ENCODE measurements at regions not wholly inside any gene's neighbourhood (a gene's known extent, or its start where the extent isn't known, plus 50 kb on each side); places are given as distances from the start of the nearest gene placed in this dataset.

GRCh38 chr6:21409231-21409630, 184.3 kb upstream of the SOX4 start:
- peaks cover 8% of the 10 kb centered on the region for H3K9me3 Mint-ChIP-seq
- H3K36me3 Mint-ChIP-seq (ENCODE audit: low read depth): no peaks in the 10 kb centered on the region
- H3K27ac Mint-ChIP-seq: no peak overlapping the region
- peaks cover 14% of the 10 kb centered on the region for H3K4me1 Mint-ChIP-seq
- H3K27me3 Mint-ChIP-seq (ENCODE audit: low read depth): peaks cover 4% of the 10 kb centered on the region
- no peak overlapping the region for H3K4me3 Mint-ChIP-seq
- TF ChIP-seq, protein P1, sequence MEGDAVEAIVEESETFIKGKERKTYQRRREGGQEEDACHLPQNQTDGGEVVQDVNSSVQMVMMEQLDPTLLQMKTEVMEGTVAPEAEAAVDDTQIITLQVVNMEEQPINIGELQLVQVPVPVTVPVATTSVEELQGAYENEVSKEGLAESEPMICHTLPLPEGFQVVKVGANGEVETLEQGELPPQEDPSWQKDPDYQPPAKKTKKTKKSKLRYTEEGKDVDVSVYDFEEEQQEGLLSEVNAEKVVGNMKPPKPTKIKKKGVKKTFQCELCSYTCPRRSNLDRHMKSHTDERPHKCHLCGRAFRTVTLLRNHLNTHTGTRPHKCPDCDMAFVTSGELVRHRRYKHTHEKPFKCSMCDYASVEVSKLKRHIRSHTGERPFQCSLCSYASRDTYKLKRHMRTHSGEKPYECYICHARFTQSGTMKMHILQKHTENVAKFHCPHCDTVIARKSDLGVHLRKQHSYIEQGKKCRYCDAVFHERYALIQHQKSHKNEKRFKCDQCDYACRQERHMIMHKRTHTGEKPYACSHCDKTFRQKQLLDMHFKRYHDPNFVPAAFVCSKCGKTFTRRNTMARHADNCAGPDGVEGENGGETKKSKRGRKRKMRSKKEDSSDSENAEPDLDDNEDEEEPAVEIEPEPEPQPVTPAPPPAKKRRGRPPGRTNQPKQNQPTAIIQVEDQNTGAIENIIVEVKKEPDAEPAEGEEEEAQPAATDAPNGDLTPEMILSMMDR (IDR thresholded peaks at IDR 0.05; ENCODE audit: unreplicated experiment in 3 of 3): no peak

- TF ChIP-seq, protein P1 (IDR thresholded peaks at IDR 0.05; ENCODE audit: unreplicated experiment in 3 of 3): no peak
- H3K4me3 Mint-ChIP-seq: no peak overlapping the region
- H3K4me1 Mint-ChIP-seq: peaks cover 16% of the 10 kb centered on the region
- H3K27me3 Mint-ChIP-seq (ENCODE audit: low read depth): no peaks in the 10 kb centered on the region
- H3K27ac Mint-ChIP-seq: peak overlapping the region; percentile 8 to 21 (median 14)
- H3K36me3 Mint-ChIP-seq (ENCODE audit: low read depth): no peaks in the 10 kb centered on the region
- H3K9me3 Mint-ChIP-seq: peaks cover 3% of the 10 kb centered on the region
These were observed 180.1 kb upstream of the SOX4 start for GRCh38 chr6:21413428-21413827.

GRCh38 chr6:21414065-21414464, 179.5 kb upstream of the SOX4 start:
- Mint-ChIP-seq H3K36me3 (ENCODE audit: low read depth) (no peaks in the 10 kb centered on the region), H3K27ac (peak overlapping the region; percentile 8 to 21 (median 14)), H3K9me3 (peaks cover 3% of the 10 kb centered on the region), H3K27me3 (ENCODE audit: low read depth) (no peaks in the 10 kb centered on the region), H3K4me1 (peaks cover 16% of the 10 kb centered on the region), H3K4me3 (no peak overlapping the region)
- TF ChIP-seq, protein P1 (IDR thresholded peaks at IDR 0.05; ENCODE audit: unreplicated experiment in 3 of 3): no peak

DNA sequence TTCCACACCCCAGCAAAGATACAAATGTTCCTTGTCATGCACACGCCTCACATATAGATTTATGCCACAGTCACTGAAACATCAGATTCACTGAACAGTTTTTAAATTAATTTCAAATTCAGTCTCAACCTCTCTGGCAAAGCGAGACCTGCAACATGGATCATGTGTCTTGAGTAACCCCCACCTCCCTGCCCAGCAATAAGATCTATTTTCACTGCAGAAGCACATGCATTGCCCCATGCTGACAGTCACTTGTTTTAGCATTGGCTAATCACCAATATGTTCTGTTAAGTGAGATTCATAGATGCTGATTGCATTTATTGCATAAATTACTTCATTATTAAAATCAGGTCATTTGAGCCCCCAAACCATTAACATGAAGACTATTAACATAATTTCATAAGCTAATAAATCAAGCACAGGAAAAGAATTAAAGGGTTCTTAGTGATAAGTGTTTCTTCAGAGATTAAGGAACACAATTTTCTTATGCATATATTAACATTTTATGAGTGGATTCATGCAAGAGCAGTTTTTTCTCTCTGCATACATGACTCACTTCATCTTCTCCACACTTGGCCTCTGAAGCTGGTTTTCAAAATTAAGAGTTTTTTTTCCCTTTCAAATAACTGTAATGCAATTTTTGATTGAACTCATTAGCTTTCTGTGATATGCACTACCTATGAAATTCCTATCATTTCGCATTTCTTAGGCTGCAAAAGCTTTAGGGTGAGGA, 173.2 kb upstream of the SOX4 start:
- TF ChIP-seq, protein P1 (IDR thresholded peaks at IDR 0.05; ENCODE audit: unreplicated experiment in 3 of 3): no peak
- no peaks in the 10 kb centered on the region for H3K27me3 Mint-ChIP-seq (ENCODE audit: low read depth)
- H3K27ac Mint-ChIP-seq: peak overlapping the region in 2 of 3 experiments; percentile 34 to 60
- peaks cover 17% of the 10 kb centered on the region for H3K4me1 Mint-ChIP-seq
- no peaks in the 10 kb centered on the region for H3K9me3 Mint-ChIP-seq
- no peaks in the 10 kb centered on the region for H3K36me3 Mint-ChIP-seq (ENCODE audit: low read depth)
- no peak overlapping the region for H3K4me3 Mint-ChIP-seq

- H3K27ac Mint-ChIP-seq: no peak overlapping the region
- no peaks in the 10 kb centered on the region for H3K27me3 Mint-ChIP-seq (ENCODE audit: low read depth)
- peaks cover 17% of the 10 kb centered on the region for H3K4me1 Mint-ChIP-seq
- TF ChIP-seq, protein P1 (IDR thresholded peaks at IDR 0.05; ENCODE audit: unreplicated experiment in 3 of 3): no peak
- H3K4me3 Mint-ChIP-seq: no peak overlapping the region
- H3K36me3 Mint-ChIP-seq (ENCODE audit: low read depth): no peaks in the 10 kb centered on the region
- H3K9me3 Mint-ChIP-seq: peaks cover 2% of the 10 kb centered on the region
These were observed 172.6 kb upstream of the SOX4 start for GRCh38 chr6:21420926-21421325.

Measured in nephron (organoid).